HCT116 (cell line): ENCODE measurements at regions not wholly inside any gene's neighbourhood (a gene's known extent, or its start where the extent isn't known, plus 50 kb on each side); places are given as distances from the start of the nearest gene placed in this dataset.

ENCODE experiments used
- ATAC-seq: fragments of 200-7000 bp; cut with Tn5 transposase; 2 replicates; pipeline ENCODE4 v1.9.1; 2020; ENCODE audit warnings: mild to moderate bottlenecking, moderate library complexity
- BruUV-seq: library from RNA; stranded (reverse); fragments of 400-500 nt; replicated peaks from 2 replicates; lab custom pipeline; 2021; lab: Mats Ljungman, UMichigan
- CTCF ChIA-PET: fragments of 300-600 bp; sonication (Branson Sonifier 250); formaldehyde crosslinking; loops from one replicate; lab custom pipeline; 2021; ENCODE audit warnings: antibody characterized with exemption; lab: Charles Lee
- POLR2A ChIA-PET: fragments of 300-600, 350-600 bp; sonication (Branson Sonifier 250); formaldehyde crosslinking; loops from one replicate; lab custom pipeline; 2021; ENCODE audit warnings: antibody characterized with exemption; lab: Charles Lee
- RAD21 ChIA-PET, 2 experiments: fragments of 300-600 bp; sonication (Branson Sonifier 250); formaldehyde crosslinking; loops; one replicate each; lab custom pipeline; 2023; ENCODE audit warnings: low total read pairs in 2 of 2; ENCODE audit not compliant: uncharacterized antibody in 2 of 2, unreplicated experiment in 2 of 2, low non-redundant PET in 1 of 2; lab: Charles Lee
- DNase-seq: peaks from one replicate; pipeline ENCODE4 v3.0.0-alpha.2; 2010; ENCODE audit warnings: low read depth, low spot score
- H2AFZ ChIP-seq: fragments of 200-600 bp; shearing (Covaris generic), sonication (generic); 2 replicates; pipeline ENCODE4 v1.6.1; 2017; ENCODE audit warnings: low read depth, mixed run types, mixed read lengths, antibody characterized with exemption, low read length; ENCODE audit not compliant: poor library complexity, severe bottlenecking
- H3K27ac ChIP-seq: 2 replicates; pipeline ENCODE4 v1.5.1; 2012; ENCODE audit warnings: low read depth, low read length
- H3K27me3 ChIP-seq: fragments of 200-600 bp; sonication (generic); 2 replicates; pipeline ENCODE4 v1.6.1; 2016; ENCODE audit warnings: mixed run types, low read length, mixed read lengths; ENCODE audit not compliant: insufficient read depth
- H3K36me3 ChIP-seq, 2 experiments: fragments of 200-500 bp in 1 of 2; fragments of 200-600 bp in 1 of 2; sonication (Bioruptor generic) in 1 of 2; sonication (generic) in 1 of 2; 2 replicates each; pipeline versions ENCODE4 v1.5.1 to v1.6.1; 2014 to 2016; ENCODE audit warnings: low read length in 2 of 2, inconsistent platforms in 1 of 2, mixed read lengths in 1 of 2, mixed run types in 1 of 2; ENCODE audit not compliant: insufficient read depth in 2 of 2, control insufficient read depth in 1 of 2
- H3K4me1 ChIP-seq, 2 experiments: fragments of 200-600 bp in 1 of 2; sonication (generic) in 1 of 2; 2 replicates each; pipeline versions ENCODE4 v1.5.1 to v1.6.1; 2012 to 2017; ENCODE audit warnings: low read length in 2 of 2, inconsistent platforms in 1 of 2, mild to moderate bottlenecking in 1 of 2, mixed read lengths in 1 of 2, mixed run types in 1 of 2, moderate library complexity in 1 of 2; ENCODE audit not compliant: insufficient read depth in 2 of 2, control insufficient read depth in 1 of 2
- H3K4me2 ChIP-seq: fragments of 200-600 bp; sonication (generic); 2 replicates; pipeline ENCODE4 v1.6.1; 2017; ENCODE audit warnings: mixed run types, low read length, mixed read lengths
- H3K4me3 ChIP-seq, 2 experiments: fragments of 200-600 bp in 1 of 2; sonication (generic) in 1 of 2; replicated peaks in 1 of 2; 2 replicates each; pipeline ENCODE4 v1.5.1; 2011 to 2016; ENCODE audit warnings: low read length in 2 of 2, control low read depth in 1 of 2, low read depth in 1 of 2, mild to moderate bottlenecking in 1 of 2, mixed read lengths in 1 of 2, mixed run types in 1 of 2
- H3K79me2 ChIP-seq: fragments of 200-600 bp; sonication (generic); 2 replicates; pipeline ENCODE4 v1.6.1; 2017; ENCODE audit warnings: mild to moderate bottlenecking, mixed run types, low read length, moderate library complexity, mixed read lengths; ENCODE audit not compliant: insufficient read depth
- H3K9ac ChIP-seq: fragments of 200-600 bp; sonication (generic); 2 replicates; pipeline ENCODE4 v1.6.1; 2016; ENCODE audit warnings: low read length, mixed read lengths
- H3K9me2 ChIP-seq: fragments of 200-600 bp; sonication (generic), shearing (Covaris generic); 2 replicates; pipeline ENCODE4 v1.6.1; 2017; ENCODE audit warnings: mixed run types, mild to moderate bottlenecking, moderate library complexity; ENCODE audit not compliant: insufficient read depth
- H3K9me3 ChIP-seq, 2 experiments: fragments of 200-500 bp in 1 of 2; fragments of 200-600 bp in 1 of 2; sonication (Bioruptor generic) in 1 of 2; sonication (generic) in 1 of 2; 2 replicates each; pipeline ENCODE4 v1.6.1; 2014 to 2017; ENCODE audit warnings: low read length in 2 of 2, mixed read lengths in 2 of 2, inconsistent platforms in 1 of 2, low read depth in 1 of 2, mild to moderate bottlenecking in 1 of 2, mixed run types in 1 of 2, moderate library complexity in 1 of 2; ENCODE audit not compliant: control insufficient read depth in 1 of 2, insufficient read depth in 1 of 2
- H4K20me1 ChIP-seq: fragments of 200-600 bp; sonication (generic), shearing (Covaris generic); 2 replicates; pipeline ENCODE4 v1.6.1; 2017; ENCODE audit warnings: mixed run types, mild to moderate bottlenecking, moderate library complexity; ENCODE audit not compliant: insufficient read depth
- ATF3 ChIP-seq: IDR thresholded peaks from 2 replicates; pipeline ENCODE4 v1.6.1; 2012
- CBX3 ChIP-seq: IDR thresholded peaks from 2 replicates; pipeline ENCODE4 v1.6.1; 2012; ENCODE audit warnings: low read depth
- CEBPB ChIP-seq: IDR thresholded peaks from 2 replicates; pipeline ENCODE4 v1.6.1; 2012; ENCODE audit warnings: low read depth
- CTCF ChIP-seq, 3 experiments: fragments of 200-600 bp in 1 of 3; sonication (generic) in 1 of 3; IDR thresholded peaks in 2 of 3; conservative IDR thresholded peaks in 1 of 3; 2 replicates each; pipeline ENCODE4 v1.5.1; 2012 to 2017; ENCODE audit warnings: low read depth in 2 of 3, low read length in 2 of 3, antibody characterized with exemption in 1 of 3, borderline replicate concordance in 1 of 3, control low read depth in 1 of 3, mild to moderate bottlenecking in 1 of 3, mixed read lengths in 1 of 3, mixed run types in 1 of 3, moderate library complexity in 1 of 3; ENCODE audit not compliant: insufficient read depth in 1 of 3
- ELF1 ChIP-seq: IDR thresholded peaks from 2 replicates; pipeline ENCODE4 v1.6.1; 2012; ENCODE audit warnings: low read depth, borderline replicate concordance
- EZH2phosphoT487 ChIP-seq: fragments of 200-600 bp; IDR thresholded peaks from 2 replicates; pipeline ENCODE4 v1.6.1; 2018; ENCODE audit warnings: antibody characterized with exemption, borderline replicate concordance
- FOSL1 ChIP-seq: IDR thresholded peaks from 2 replicates; pipeline ENCODE4 v1.6.1; 2012; ENCODE audit warnings: low read depth
- JUND ChIP-seq: IDR thresholded peaks from 2 replicates; pipeline ENCODE4 v1.6.1; 2012
- MAX ChIP-seq: IDR thresholded peaks from 2 replicates; pipeline ENCODE4 v1.6.1; 2012
- SIN3A ChIP-seq: IDR thresholded peaks from 2 replicates; pipeline ENCODE4 v1.6.1; 2012; ENCODE audit warnings: low read depth
- SP1 ChIP-seq: IDR thresholded peaks from 2 replicates; pipeline ENCODE4 v1.6.1; 2012; ENCODE audit warnings: low read depth
- ZBTB33 ChIP-seq: IDR thresholded peaks from 2 replicates; pipeline ENCODE4 v1.6.1; 2011; ENCODE audit warnings: mild to moderate bottlenecking, low read length, moderate library complexity; ENCODE audit not compliant: insufficient replicate concordance; ENCODE audit errors: extremely low read depth
- ZFX ChIP-seq: fragments of 450-650 bp; IDR thresholded peaks from 2 replicates; pipeline ENCODE4 v1.6.1; 2017
- intact Hi-C: fragments of 100-400 bp; cut with micrococcal nuclease; formaldehyde crosslinking; loops from 2 replicates; pipeline ENCODE4 v1.10.0; 2022

- Histone ChIP-seq H3K27ac (no peak overlapping the region), H3K9ac (no peak overlapping the region), H3K36me3 (no peaks in the 10 kb centered on the region), H3K4me3 (no peak overlapping the region), H4K20me1 (no peaks in the 10 kb centered on the region), H3K4me1 (peaks cover 0 to 5% of the 10 kb centered on the region in 2 experiments; a peak in 2 of 4 replicates), H3K4me2 (no peak overlapping the region), H3K27me3 (no peaks in the 10 kb centered on the region), H3K9me2 (no peaks in the 10 kb centered on the region), H3K9me3 (no peaks in the 10 kb centered on the region), H3K79me2 (no peaks in the 10 kb centered on the region), H2AFZ (no peak overlapping the region)
- intact Hi-C loops, result no loop called here
- DNase-seq, result no peak
- CTCF ChIA-PET, result no interaction called here
- POLR2A ChIA-PET, result no interaction called here
- no TSS peak for BruUV-seq
- TF ChIP-seq SP1, result no peak
- no peak for TF ChIP-seq CBX3
- TF ChIP-seq ZBTB33, result no peak
- no peak for TF ChIP-seq CTCF (IDR thresholded peaks at IDR 0.05 in 2 of 3, conservative IDR thresholded peaks at IDR 0.05 in 1 of 3; ENCODE audit: borderline replicate concordance in 1 of 3, insufficient read depth in 1 of 3, low read depth in 2 of 3, low read length in 2 of 3)
- TF ChIP-seq SIN3A, result no peak
- no peak for TF ChIP-seq FOSL1
- no peak for TF ChIP-seq MAX
- TF ChIP-seq EZH2phosphoT487, result no peak
- TF ChIP-seq ATF3, result no peak
- no peak for TF ChIP-seq ZFX
- TF ChIP-seq ELF1, result no peak
- no peak for TF ChIP-seq CEBPB
- TF ChIP-seq JUND, result no peak
- ATAC-seq, result no peak
- RAD21 ChIA-PET, result no interaction called here
Measured at GRCh38 chr12:91379051-91379775, 196.6 kb upstream of the DCN start.
